GM12873 (cell line): ENCODE measurements at regions not wholly inside any gene's neighbourhood (a gene's known extent, or its start where the extent isn't known, plus 50 kb on each side); places are given as distances from the start of the nearest gene placed in this dataset.

Experiments
- CTCF ChIP-seq: IDR thresholded peaks from 2 replicates; pipeline ENCODE4 v1.5.1; 2012; ENCODE audit warnings: low read depth, mild to moderate bottlenecking, moderate library complexity, low read length, control low read depth; ENCODE audit not compliant: insufficient read depth; ENCODE audit errors: missing control alignments

- no peak for TF ChIP-seq CTCF
Measured at GRCh38 chr3:110139048-110139447, 801.7 kb upstream of the DPPA4 start.

- TF ChIP-seq CTCF, result no peak
Measured at GRCh38 chr3:110139821-110140220, 802.5 kb upstream of the DPPA4 start.

- no peak for TF ChIP-seq CTCF
Measured at GRCh38 chr3:110149763-110150162, 812.4 kb upstream of the DPPA4 start.

- TF ChIP-seq CTCF, result no peak
Measured at GRCh38 chr3:110157221-110157620, 819.9 kb upstream of the DPPA4 start.

- TF ChIP-seq CTCF, result no peak
Measured at GRCh38 chr3:110164632-110165369, 827.5 kb upstream of the DPPA4 start.

GRCh38 chr3:110165370-110165743, 828.0 kb upstream of the DPPA4 start:
- no peak for TF ChIP-seq CTCF

GRCh38 chr3:110165753-110166152, 828.4 kb upstream of the DPPA4 start:
- no peak for TF ChIP-seq CTCF
